HCEC 1CT (cell line): ENCODE measurements at regions not wholly inside any gene's neighbourhood (a gene's known extent, or its start where the extent isn't known, plus 50 kb on each side); places are given as distances from the start of the nearest gene placed in this dataset.
"Not testable (repeated sequence)": the region's sequence is repeated elsewhere in the genome, so short reads cannot be mapped to it uniquely, and the experiment has no call there.

Source experiments
- DNase-seq: peaks from one replicate; pipeline ENCODE4 v3.0.0-alpha.2; 2017

DNA sequence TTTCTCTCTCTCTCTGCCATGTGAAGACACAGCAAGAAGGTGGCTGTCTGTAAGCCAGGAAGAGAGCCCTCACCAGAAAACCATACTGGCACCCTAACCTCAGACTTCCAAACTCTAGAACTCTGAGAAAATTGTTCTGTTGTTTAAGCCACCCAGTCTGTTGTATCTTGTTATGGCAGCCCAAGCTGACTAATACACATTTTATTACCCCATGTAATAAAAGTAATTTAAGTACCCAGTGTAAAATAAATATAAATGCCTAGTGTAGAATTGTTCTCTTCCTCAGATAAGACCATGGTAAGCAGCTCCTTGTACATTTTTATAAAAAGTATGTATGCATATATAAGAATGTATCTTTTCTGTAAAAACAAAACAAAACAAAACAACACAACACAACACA lies 119.7 kb downstream of the DTL start:
- DNase-seq = no peak

GRCh38 chr1:212157252-212157651 lies 121.7 kb downstream of the DTL start:
- no peak for DNase-seq

GRCh38 chr1:212158912-212159796 lies 123.6 kb downstream of the DTL start:
- DNase-seq = no peak

GRCh38 chr1:212161231-212161781 lies 123.9 kb upstream of the PPP2R5A start:
- peak; percentile 85 for DNase-seq

- peak; percentile 57 for DNase-seq
Observed at GRCh38 chr1:212162635-212163034, 122.6 kb upstream of the PPP2R5A start.

- no peak for DNase-seq
Observed at GRCh38 chr1:212164095-212164872, 120.9 kb upstream of the PPP2R5A start.

GRCh38 chr1:212166244-212166643 lies 119.0 kb upstream of the PPP2R5A start:
- no peak for DNase-seq

GRCh38 chr1:212166644-212167043 lies 118.6 kb upstream of the PPP2R5A start:
- DNase-seq = no peak

- peak; percentile 45 for DNase-seq
Observed at GRCh38 chr1:212167098-212167497, 118.1 kb upstream of the PPP2R5A start.

GRCh38 chr1:212173567-212173966 lies 111.6 kb upstream of the PPP2R5A start:
- DNase-seq = no peak

GRCh38 chr1:212174295-212174694 lies 110.9 kb upstream of the PPP2R5A start:
- DNase-seq = not testable (repeated sequence)

- no peak for DNase-seq
Observed at GRCh38 chr1:212177542-212177941, 107.7 kb upstream of the PPP2R5A start.

- DNase-seq = no peak
Observed at GRCh38 chr1:212178851-212179250, 106.4 kb upstream of the PPP2R5A start.

- peak; percentile 94 for DNase-seq
Observed at GRCh38 chr1:212179394-212180076, 105.7 kb upstream of the PPP2R5A start.

DNA sequence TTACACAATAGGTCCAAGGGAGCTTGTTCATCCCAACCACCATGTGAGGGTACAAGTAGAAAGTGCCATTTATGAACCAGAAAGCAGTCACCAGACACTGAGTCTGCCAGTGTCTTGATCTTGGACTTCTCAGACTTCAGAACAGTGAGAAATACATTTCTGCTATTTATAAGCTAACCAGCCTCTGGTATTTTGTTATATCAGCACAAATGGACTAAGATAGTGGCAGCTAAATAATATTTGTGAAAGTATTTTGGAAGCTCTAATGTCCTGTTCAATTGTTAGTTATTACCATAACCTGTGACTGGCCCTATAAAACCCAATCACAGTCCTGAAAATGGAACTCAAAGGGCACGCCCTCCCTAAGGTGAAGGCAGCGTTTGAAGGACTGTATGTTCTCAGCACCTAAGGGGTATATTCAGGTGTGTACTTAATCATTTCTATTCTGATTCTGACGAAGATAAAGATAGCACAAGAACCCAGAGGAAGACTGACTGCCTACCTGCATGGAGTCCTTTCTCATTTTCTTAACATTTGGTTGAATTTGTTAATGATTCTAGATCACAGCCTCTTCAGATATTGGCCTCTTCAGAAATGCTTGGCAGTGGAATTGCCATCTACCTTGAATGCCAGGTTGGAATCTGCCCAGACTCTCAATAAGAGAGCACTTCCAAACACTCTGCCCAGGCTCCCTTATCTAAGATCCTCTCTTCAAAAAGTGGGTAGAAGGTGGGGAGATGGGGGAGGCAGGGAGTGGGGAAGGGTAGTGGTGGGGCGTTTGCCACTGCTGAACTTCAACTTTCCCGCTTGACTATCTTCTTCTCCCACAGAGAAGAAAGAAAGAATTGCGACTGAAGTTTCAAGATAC lies 104.0 kb upstream of the PPP2R5A start:
- DNase-seq = no peak

- no peak for DNase-seq
Observed at GRCh38 chr1:212182171-212182570, 103.0 kb upstream of the PPP2R5A start.

GRCh38 chr1:212182579-212182978 lies 102.6 kb upstream of the PPP2R5A start:
- no peak for DNase-seq

DNA sequence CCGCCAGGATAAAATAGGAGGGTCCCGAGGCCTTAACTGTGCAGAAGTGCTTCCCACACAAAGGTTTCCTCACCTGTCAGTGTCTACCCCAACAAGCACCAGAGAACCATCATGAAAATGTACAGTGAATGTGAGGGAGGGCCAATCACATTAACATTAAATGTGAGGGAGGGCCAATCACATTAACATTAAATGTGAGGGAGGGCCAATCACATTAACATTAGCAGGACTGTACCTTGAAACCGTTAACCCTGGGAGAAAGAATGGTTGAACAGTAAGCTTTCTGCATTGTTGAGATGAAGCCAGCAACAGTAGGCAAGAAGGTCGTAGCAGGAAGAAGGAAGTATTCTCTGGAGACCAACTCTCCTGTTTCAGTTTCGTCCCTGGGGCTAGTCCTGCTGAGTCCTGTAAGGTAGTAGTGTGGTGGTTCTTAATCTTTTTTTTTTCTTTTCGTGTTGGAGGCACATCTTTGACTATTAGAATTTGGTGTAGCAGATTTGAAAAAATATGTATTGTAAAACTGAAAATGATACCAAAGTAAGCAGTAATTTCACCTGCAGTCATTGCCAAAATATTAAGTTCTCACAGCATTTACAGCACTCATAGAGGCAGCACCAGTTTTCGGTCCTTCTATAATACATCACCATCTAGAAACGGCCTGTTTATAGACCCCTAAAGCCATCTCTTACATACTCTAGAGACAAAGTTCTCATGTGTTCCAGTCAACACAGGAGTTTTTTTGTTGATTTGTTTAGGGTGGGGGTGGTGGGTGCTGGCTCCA lies 98.6 kb upstream of the PPP2R5A start:
- no peak for DNase-seq

- no peak for DNase-seq
Observed at GRCh38 chr1:212188599-212189351, 96.4 kb upstream of the PPP2R5A start.

GRCh38 chr1:212189352-212189738 lies 95.9 kb upstream of the PPP2R5A start:
- no peak for DNase-seq

DNA sequence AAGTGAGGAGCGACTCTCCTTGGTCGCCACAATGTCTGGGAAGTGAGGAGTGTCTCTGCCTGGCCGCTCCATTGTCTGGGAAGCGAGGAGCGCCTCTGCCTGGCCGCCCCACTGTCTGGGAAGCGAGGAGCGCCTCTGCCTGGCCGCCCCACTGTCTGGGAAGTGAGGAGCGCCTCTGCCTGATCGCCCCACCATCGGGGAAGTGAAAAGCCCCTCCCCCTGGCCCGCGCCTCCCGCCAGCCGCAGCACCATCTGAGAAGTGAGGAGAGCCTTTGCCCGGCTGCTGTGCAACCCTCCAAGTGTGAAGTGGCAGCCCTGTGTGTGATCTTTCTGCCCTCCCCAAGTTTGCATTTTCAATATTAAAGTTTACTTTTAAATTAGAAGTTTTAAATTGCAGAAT lies 95.0 kb upstream of the PPP2R5A start:
- no peak for DNase-seq
